Sigmoid colon (tissue), 6 donors: ENCODE measurements at regions not wholly inside any gene's neighbourhood (a gene's known extent, or its start where the extent isn't known, plus 50 kb on each side); places are given as distances from the start of the nearest gene placed in this dataset.

Experiments
- DNase-seq: peaks from one replicate; pipeline ENCODE4 v3.0.0-alpha.2; 2019
- H3K27ac ChIP-seq, 4 donors: fragments of 200-600 bp; sonication (generic); one replicate each; pipeline ENCODE4 v1.5.1; 2016 to 2019; ENCODE audit warnings: mild to moderate bottlenecking in 1 of 4
- H3K27me3 ChIP-seq, 3 donors: fragments of 200-600 bp; sonication (generic); one replicate each; pipeline ENCODE4 v1.5.1; 2019; ENCODE audit warnings: mild to moderate bottlenecking in 1 of 3
- H3K36me3 ChIP-seq, 4 donors: fragments of 200-600 bp; sonication (generic); one replicate each; pipeline ENCODE4 v1.5.1; 2016 to 2019
- H3K4me1 ChIP-seq, 4 donors: fragments of 200-600 bp; sonication (generic); one replicate each; pipeline ENCODE4 v1.5.1; 2017 to 2019
- H3K4me3 ChIP-seq, 4 donors: fragments of 200-600 bp; sonication (generic); one replicate each; pipeline ENCODE4 v1.5.1; 2017 to 2019; ENCODE audit warnings: mild to moderate bottlenecking in 2 of 4, moderate library complexity in 1 of 4
- H3K9me3 ChIP-seq, 4 donors: fragments of 200-600 bp in 3 of 4; sonication (generic) in 3 of 4; one replicate each; pipeline versions ENCODE4 v1.5.1 to v1.6.1; 2013 to 2019
- CTCF ChIP-seq, 4 experiments: fragments of 450-650 bp in 3 of 4; fragments of 200-600 bp in 1 of 4; IDR thresholded peaks; one replicate each; pipeline ENCODE4 v1.5.1; 2016 to 2019; ENCODE audit warnings: antibody characterized with exemption in 4 of 4, mild to moderate bottlenecking in 3 of 4, moderate library complexity in 2 of 4
- EP300 ChIP-seq, 4 donors: sonication (generic); formaldehyde crosslinking; IDR thresholded peaks; one replicate each; pipeline ENCODE4 v1.6.1; 2017; ENCODE audit warnings: antibody characterized with exemption in 4 of 4
- POLR2A ChIP-seq, 2 donors: fragments of 450-650 bp; IDR thresholded peaks; one replicate each; pipeline ENCODE4 v1.6.1; 2016; ENCODE audit warnings: antibody characterized with exemption in 2 of 2, mild to moderate bottlenecking in 2 of 2, moderate library complexity in 2 of 2
- POLR2AphosphoS5 ChIP-seq, 4 donors: sonication (generic); formaldehyde crosslinking; IDR thresholded peaks; one replicate each; pipeline ENCODE4 v1.6.1; 2017; ENCODE audit warnings: antibody characterized with exemption in 4 of 4
- WGBS, 2 donors: extraction: QIAGEN DNeasy Blood & Tissue Kit; methylation state at CpG; one replicate each; pipeline ENCODE4 v1.1.7; 2013; 5-methylcytosine and 5-hydroxymethylcytosine counted together
- intact Hi-C: fragments of 100-400 bp; cut with DNase I; formaldehyde crosslinking; loops from one replicate; pipeline ENCODE4 v1.15.1; 2023
- donor health status: healthy with polysubstance abuse.
- donor health status: healthy.

GRCh38 chr20:56899506-56899905 is 270.4 kb downstream of the TFAP2C start:
- 29 to 67% methylated on average over 5 of the region's 5 CpGs for WGBS, 2 donors
- Histone ChIP-seq H3K4me3 (no peak overlapping the region), H3K36me3 (no peaks in the 10 kb centered on the region), H3K4me1 (no peaks in the 10 kb centered on the region), H3K27me3 (no peaks in the 10 kb centered on the region), H3K27ac (no peak overlapping the region), H3K9me3 (no peaks in the 10 kb centered on the region)
- intact Hi-C loops: no loop called here
- TF ChIP-seq EP300 (IDR thresholded peaks at IDR 0.05) (no peak), CTCF (IDR thresholded peaks at IDR 0.05) (no peak), POLR2A (IDR thresholded peaks at IDR 0.05) (no peak), POLR2AphosphoS5 (IDR thresholded peaks at IDR 0.05) (no peak)
- DNase-seq: no peak

GRCh38 chr20:56900252-56900651 is 271.1 kb downstream of the TFAP2C start:
- intact Hi-C loops: no loop called here
- no peaks in the 10 kb centered on the region for H3K36me3 ChIP-seq
- H3K27me3 ChIP-seq: no peaks in the 10 kb centered on the region
- 82% methylated on average over 9 of the region's 9 CpGs for WGBS, 2 donors
- no peak for DNase-seq
- TF ChIP-seq CTCF (IDR thresholded peaks at IDR 0.05): no peak
- no peak for TF ChIP-seq POLR2A (IDR thresholded peaks at IDR 0.05)
- no peak for TF ChIP-seq EP300 (IDR thresholded peaks at IDR 0.05)
- no peak for TF ChIP-seq POLR2AphosphoS5 (IDR thresholded peaks at IDR 0.05)
- H3K4me1 ChIP-seq: no peaks in the 10 kb centered on the region
- H3K27ac ChIP-seq: no peak overlapping the region
- no peak overlapping the region for H3K4me3 ChIP-seq
- no peaks in the 10 kb centered on the region for H3K9me3 ChIP-seq

GRCh38 chr20:56903421-56903820 is 274.3 kb downstream of the TFAP2C start:
- no peak for TF ChIP-seq POLR2AphosphoS5 (IDR thresholded peaks at IDR 0.05)
- TF ChIP-seq CTCF (IDR thresholded peaks at IDR 0.05): no peak
- no peak for TF ChIP-seq POLR2A (IDR thresholded peaks at IDR 0.05)
- TF ChIP-seq EP300 (IDR thresholded peaks at IDR 0.05): no peak
- Histone ChIP-seq H3K27ac (no peak overlapping the region), H3K36me3 (no peaks in the 10 kb centered on the region), H3K9me3 (no peaks in the 10 kb centered on the region), H3K27me3 (no peaks in the 10 kb centered on the region), H3K4me1 (no peaks in the 10 kb centered on the region), H3K4me3 (no peak overlapping the region)
- intact Hi-C loops: no loop called here
- WGBS, 2 donors: 54 to 58% methylated on average over 1 of the region's 1 CpG
- no peak for DNase-seq

- Histone ChIP-seq H3K4me3 (no peak overlapping the region), H3K4me1 (no peaks in the 10 kb centered on the region), H3K9me3 (no peaks in the 10 kb centered on the region), H3K27me3 (no peaks in the 10 kb centered on the region), H3K27ac (no peak overlapping the region), H3K36me3 (no peaks in the 10 kb centered on the region)
- intact Hi-C loops: no loop called here
- no peak for TF ChIP-seq POLR2A (IDR thresholded peaks at IDR 0.05)
- TF ChIP-seq EP300 (IDR thresholded peaks at IDR 0.05): no peak
- TF ChIP-seq CTCF (IDR thresholded peaks at IDR 0.05): no peak
- no peak for TF ChIP-seq POLR2AphosphoS5 (IDR thresholded peaks at IDR 0.05)
- 58 to 71% methylated on average over 4 of the region's 4 CpGs for WGBS, 2 donors
- no peak for DNase-seq
Measured at GRCh38 chr20:56903858-56904257, 274.8 kb downstream of the TFAP2C start.

GRCh38 chr20:56909918-56910714 is 281.0 kb downstream of the TFAP2C start:
- no peaks in the 10 kb centered on the region for H3K4me1 ChIP-seq
- TF ChIP-seq POLR2A (IDR thresholded peaks at IDR 0.05) (no peak), EP300 (IDR thresholded peaks at IDR 0.05) (no peak)
- H3K27ac ChIP-seq: no peak overlapping the region
- H3K36me3 ChIP-seq: no peaks in the 10 kb centered on the region
- DNase-seq: no peak
- no peak overlapping the region for H3K4me3 ChIP-seq
- no peaks in the 10 kb centered on the region for H3K27me3 ChIP-seq
- 40 to 52% methylated on average over 16 of the region's 16 CpGs for WGBS, 2 donors
- no peaks in the 10 kb centered on the region for H3K9me3 ChIP-seq
- intact Hi-C loops: no loop called here
